T-cell (primary cell): ENCODE measurements at regions not wholly inside any gene's neighbourhood (a gene's known extent, or its start where the extent isn't known, plus 50 kb on each side); places are given as distances from the start of the nearest gene placed in this dataset.
"Not testable (repeated sequence)": the region's sequence is repeated elsewhere in the genome, so short reads cannot be mapped to it uniquely, and the experiment has no call there.

ENCODE experiments used
- ATAC-seq, 4 experiments: fragments of 200-7000 bp in 3 of 4; fragments of 150-1000 bp in 1 of 4; cut with Tn5 transposase; replicated peaks in 1 of 4; 1 replicate in 3 of 4; 2 replicates in 1 of 4; pipeline ENCODE4 v1.10.0; 2021; ENCODE audit warnings: moderate library complexity in 3 of 4, mild to moderate bottlenecking in 2 of 4, moderate number of reproducible peaks in 1 of 4
- CTCF ChIA-PET, 2 donors: fragments of 300-600 bp; sonication (Branson Sonifier 250); formaldehyde crosslinking; loops; one replicate each; lab custom pipeline; 2022; ENCODE audit warnings: antibody characterized with exemption in 2 of 2; lab: Charles Lee
- POLR2A ChIA-PET, 2 donors: fragments of 300-600 bp; sonication (Branson Sonifier 250); formaldehyde crosslinking; loops; one replicate each; lab custom pipeline; 2022; ENCODE audit warnings: antibody characterized with exemption in 2 of 2; lab: Charles Lee
- DNase-seq, 35 experiments: peaks; one replicate each; pipeline versions ENCODE4 v3.0.0 to v3.0.0-alpha.2; 2013 to 2023
- H3K27ac ChIP-seq: one replicate; pipeline ENCODE4 v1.5.1; 2013; ENCODE audit warnings: low read length
- H3K27me3 ChIP-seq, 2 experiments: replicated peaks in 1 of 2; 1 replicate in 1 of 2; 2 replicates in 1 of 2; pipeline versions ENCODE4 v1.6.1 to v1.7.0; 2013; ENCODE audit warnings: low read length in 1 of 2, mixed read lengths in 1 of 2; ENCODE audit not compliant: control insufficient read depth in 2 of 2, insufficient read depth in 2 of 2; ENCODE audit errors: extremely low read depth in 1 of 2
- H3K36me3 ChIP-seq, 2 donors: 1 replicate in 1 of 2; 2 replicates in 1 of 2; pipeline versions ENCODE4 v1.6.1 to v1.7.0; 2013; ENCODE audit warnings: low read length in 1 of 2; ENCODE audit not compliant: control insufficient read depth in 2 of 2, insufficient read depth in 1 of 2; ENCODE audit errors: extremely low read depth in 1 of 2
- H3K4me1 ChIP-seq, 2 experiments: 1 replicate in 1 of 2; 2 replicates in 1 of 2; pipeline versions ENCODE4 v1.6.1 to v1.7.0; 2013; ENCODE audit warnings: low read length in 2 of 2, mixed read lengths in 1 of 2; ENCODE audit not compliant: insufficient read depth in 2 of 2, control insufficient read depth in 1 of 2; ENCODE audit errors: extremely low read depth in 1 of 2
- H3K4me3 ChIP-seq, 2 donors: 1 replicate in 1 of 2; 2 replicates in 1 of 2; pipeline versions ENCODE4 v1.5.1 to v1.7.0; 2013; ENCODE audit warnings: mild to moderate bottlenecking in 2 of 2, low read length in 1 of 2, moderate library complexity in 1 of 2; ENCODE audit not compliant: control insufficient read depth in 1 of 2; ENCODE audit errors: extremely low read depth in 1 of 2
- H3K9me3 ChIP-seq: 2 replicates; pipeline ENCODE4 v1.7.0; 2013
- H3K27ac Mint-ChIP-seq, 2 donors: one replicate each; pipeline ENCODE4 v1.8.0; 2020 to 2021; ENCODE audit warnings: mild to moderate bottlenecking in 2 of 2, mixed read lengths in 2 of 2
- H3K27me3 Mint-ChIP-seq, 2 donors: one replicate each; pipeline ENCODE4 v1.8.0; 2021 to 2022; ENCODE audit warnings: mixed read lengths in 2 of 2
- H3K36me3 Mint-ChIP-seq: one replicate; pipeline ENCODE4 v1.8.0; 2021; ENCODE audit warnings: mixed read lengths
- H3K4me1 Mint-ChIP-seq, 3 donors: one replicate each; pipeline ENCODE4 v1.8.0; 2020 to 2022; ENCODE audit warnings: mixed read lengths in 3 of 3, mild to moderate bottlenecking in 1 of 3
- H3K4me3 Mint-ChIP-seq, 3 donors: one replicate each; pipeline ENCODE4 v1.8.0; 2020 to 2022; ENCODE audit warnings: mild to moderate bottlenecking in 3 of 3, mixed read lengths in 3 of 3, moderate library complexity in 3 of 3
- H3K9me3 Mint-ChIP-seq, 3 donors: one replicate each; pipeline ENCODE4 v1.8.0; 2020 to 2022; ENCODE audit warnings: mixed read lengths in 3 of 3
- WGBS: methylation state at CpG from one replicate; pipeline ENCODE4 v1.1.5; 2013; ENCODE audit warnings: missing lambda C conversion rate; ENCODE audit not compliant: insufficient coverage; 5-methylcytosine and 5-hydroxymethylcytosine counted together

DNA sequence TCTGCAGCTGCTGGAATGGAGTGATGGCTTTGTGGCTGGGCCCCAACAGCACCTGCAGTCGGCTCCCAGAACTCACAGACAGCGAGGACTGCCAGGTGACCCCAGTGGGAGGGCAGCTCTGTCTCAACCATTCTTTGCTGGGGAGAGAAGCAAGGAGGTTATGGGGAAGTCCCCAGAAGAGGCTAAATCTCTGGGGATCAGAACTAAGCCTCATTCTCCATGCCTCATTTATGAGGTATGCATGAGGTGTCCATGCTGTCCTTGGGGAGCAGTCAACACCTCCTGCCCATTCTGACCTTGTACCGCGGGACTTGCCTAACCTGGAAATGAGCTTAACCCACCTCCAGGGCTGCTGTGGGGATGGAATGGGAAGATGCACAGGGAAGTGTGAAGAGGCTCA is 111.5 kb upstream of the MTLN start:
- ATAC-seq, H3K9me3 Mint-ChIP-seq, POLR2A ChIA-PET, H3K4me3 Mint-ChIP-seq, H3K4me3 ChIP-seq, H3K36me3 ChIP-seq, CTCF ChIA-PET, H3K27me3 ChIP-seq, H3K27me3 Mint-ChIP-seq, H3K27ac ChIP-seq, H3K4me1 Mint-ChIP-seq, H3K36me3 Mint-ChIP-seq, H3K4me1 ChIP-seq, H3K9me3 ChIP-seq, H3K27ac Mint-ChIP-seq, DNase-seq: not testable (repeated sequence)
- WGBS, result no CpG with 5 or more reads among the region's 4 CpGs

DNA sequence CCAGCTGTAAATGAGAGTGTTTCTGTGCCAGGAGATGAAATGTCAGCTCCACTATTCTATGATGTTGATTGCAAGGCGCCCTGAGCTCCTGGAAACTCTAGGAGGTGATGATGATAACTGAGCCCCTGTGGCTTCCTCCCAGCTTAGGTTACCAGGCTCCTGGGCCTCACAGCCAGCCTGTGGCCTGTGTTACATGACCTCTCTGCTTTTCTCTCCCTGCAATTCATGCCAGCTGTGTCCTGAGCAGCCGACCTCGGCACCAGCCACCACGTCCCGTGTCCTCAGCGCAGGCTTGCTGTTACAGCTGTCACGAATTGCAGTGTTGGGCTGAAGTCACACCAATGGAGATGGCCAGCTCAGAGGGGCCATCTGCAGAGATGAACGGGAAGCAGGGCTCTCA is 110.2 kb upstream of the MTLN start:
- H3K27ac ChIP-seq, H3K4me1 ChIP-seq, H3K4me3 Mint-ChIP-seq, H3K4me3 ChIP-seq, H3K4me1 Mint-ChIP-seq, H3K27me3 Mint-ChIP-seq, CTCF ChIA-PET, H3K27ac Mint-ChIP-seq, H3K36me3 ChIP-seq, H3K36me3 Mint-ChIP-seq, DNase-seq, POLR2A ChIA-PET, H3K9me3 ChIP-seq, ATAC-seq, H3K27me3 ChIP-seq, H3K9me3 Mint-ChIP-seq: not testable (repeated sequence)
- WGBS, result no CpG with 5 or more reads among the region's 8 CpGs

GRCh38 chr2:110320834-110321563 is 108.7 kb upstream of the MTLN start:
- H3K36me3 ChIP-seq, H3K36me3 Mint-ChIP-seq, POLR2A ChIA-PET, H3K27me3 Mint-ChIP-seq, H3K27me3 ChIP-seq, H3K4me3 ChIP-seq, CTCF ChIA-PET, ATAC-seq, H3K4me3 Mint-ChIP-seq, H3K4me1 ChIP-seq, DNase-seq, H3K9me3 ChIP-seq, H3K27ac ChIP-seq, H3K9me3 Mint-ChIP-seq, H3K27ac Mint-ChIP-seq, H3K4me1 Mint-ChIP-seq: not testable (repeated sequence)
- no CpG with 5 or more reads among the region's 10 CpGs for WGBS

DNA sequence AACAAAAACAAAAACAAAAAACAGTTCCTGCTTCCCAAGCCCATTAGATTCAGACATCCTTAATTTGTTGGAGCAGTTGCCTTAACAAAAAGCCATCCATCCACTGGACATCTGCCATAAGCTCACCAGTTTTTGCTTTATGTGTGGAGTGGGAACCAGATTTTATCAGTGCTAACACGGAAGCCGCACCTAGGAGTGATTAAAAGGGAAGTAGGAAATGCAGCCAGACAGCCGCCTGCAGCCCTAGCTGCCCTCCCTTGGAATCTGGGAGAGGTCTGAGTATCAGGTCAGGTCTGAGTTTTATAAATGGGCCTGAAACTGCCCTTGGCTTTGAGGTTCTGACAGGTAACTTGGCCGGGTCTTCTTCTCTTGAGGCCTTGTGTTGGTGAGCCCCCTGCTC is 106.6 kb upstream of the MTLN start:
- CTCF ChIA-PET, DNase-seq: not testable (repeated sequence)

GRCh38 chr2:110317377-110317776 is 105.0 kb upstream of the MTLN start:
- H3K4me1 Mint-ChIP-seq, H3K4me1 ChIP-seq, H3K4me3 Mint-ChIP-seq, POLR2A ChIA-PET, H3K9me3 Mint-ChIP-seq, H3K27me3 Mint-ChIP-seq, H3K4me3 ChIP-seq, H3K9me3 ChIP-seq, H3K27ac ChIP-seq, H3K27ac Mint-ChIP-seq, DNase-seq, CTCF ChIA-PET, H3K36me3 Mint-ChIP-seq, H3K36me3 ChIP-seq, ATAC-seq, H3K27me3 ChIP-seq: not testable (repeated sequence)
- no CpG with 5 or more reads among the region's 5 CpGs for WGBS

More for the DNA sequence above, 106.6 kb upstream of the MTLN start:
- H3K4me1 ChIP-seq, H3K9me3 ChIP-seq, H3K4me1 Mint-ChIP-seq, H3K9me3 Mint-ChIP-seq, POLR2A ChIA-PET, H3K27ac ChIP-seq, H3K4me3 Mint-ChIP-seq, H3K4me3 ChIP-seq, ATAC-seq, H3K27me3 ChIP-seq, H3K36me3 ChIP-seq, H3K36me3 Mint-ChIP-seq, H3K27me3 Mint-ChIP-seq, H3K27ac Mint-ChIP-seq: not testable (repeated sequence)
- WGBS, result no CpG with 5 or more reads among the region's 4 CpGs

DNA sequence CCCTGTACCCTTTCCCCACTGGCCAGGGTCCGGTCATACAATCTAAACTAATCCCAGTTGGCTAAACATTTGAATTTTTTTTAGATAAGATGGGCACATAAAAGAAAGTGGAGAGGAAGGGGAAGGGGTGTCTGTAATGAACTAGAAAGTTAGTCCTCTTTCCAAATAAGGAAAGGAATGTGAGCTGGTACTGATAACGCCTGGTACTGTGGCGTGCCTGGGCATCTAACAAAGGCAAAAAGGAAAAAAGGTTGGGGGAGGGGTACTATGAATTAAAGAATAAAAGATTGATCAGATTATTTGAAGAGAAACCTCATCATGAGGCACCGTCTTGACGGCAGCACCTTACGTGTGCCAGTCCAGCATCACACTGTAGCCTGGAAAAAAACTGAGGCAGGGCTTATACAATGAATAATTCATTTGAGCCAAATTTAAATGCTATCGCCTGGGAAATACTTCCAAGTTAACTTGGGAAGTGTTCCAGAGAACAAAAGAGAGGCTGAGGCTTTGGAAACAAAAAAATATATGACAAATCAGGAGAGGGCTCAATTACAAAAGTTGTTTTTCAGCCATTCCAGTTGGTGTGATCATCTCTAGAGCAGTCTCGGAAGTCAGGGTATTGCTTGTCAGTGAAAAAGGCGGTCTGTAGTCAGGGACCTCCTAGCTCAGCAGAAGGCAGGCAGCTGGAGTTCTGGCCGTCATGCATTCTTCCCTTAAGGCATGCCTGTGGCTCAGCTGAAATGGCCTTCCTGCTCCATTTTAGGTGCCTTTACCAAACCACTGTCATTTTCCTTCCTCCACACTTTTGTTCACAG is 103.9 kb upstream of the MTLN start:
- POLR2A ChIA-PET, H3K27me3 ChIP-seq, H3K4me1 Mint-ChIP-seq: not testable (repeated sequence)

More for the DNA sequence above, 103.9 kb upstream of the MTLN start:
- H3K27me3 Mint-ChIP-seq, H3K4me1 ChIP-seq, H3K36me3 ChIP-seq, H3K9me3 Mint-ChIP-seq, CTCF ChIA-PET, H3K27ac Mint-ChIP-seq, H3K4me3 ChIP-seq, H3K27ac ChIP-seq, ATAC-seq, H3K36me3 Mint-ChIP-seq, DNase-seq, H3K4me3 Mint-ChIP-seq, H3K9me3 ChIP-seq: not testable (repeated sequence)
- WGBS, result no CpG with 5 or more reads among the region's 10 CpGs
